AG09309 (cell line): ENCODE measurements at regions not wholly inside any gene's neighbourhood (a gene's known extent, or its start where the extent isn't known, plus 50 kb on each side); places are given as distances from the start of the nearest gene placed in this dataset.

Experiments used
- DNase-seq: peaks from one replicate; pipeline ENCODE4 v3.0.0-alpha.2; 2010; ENCODE audit warnings: low read depth
- H3K4me3 ChIP-seq: 2 replicates; pipeline ENCODE4 v1.5.1; 2011; ENCODE audit warnings: mild to moderate bottlenecking, low read depth, low read length, moderate library complexity; ENCODE audit not compliant: control insufficient read depth
- TF ChIP-seq, protein P1 (sequence below): IDR thresholded peaks from 2 replicates; pipeline ENCODE4 v1.5.1; 2011; ENCODE audit warnings: mild to moderate bottlenecking, low read depth, low read length, inconsistent platforms; ENCODE audit not compliant: insufficient read depth, control insufficient read depth; ENCODE audit errors: missing control alignments

DNA sequence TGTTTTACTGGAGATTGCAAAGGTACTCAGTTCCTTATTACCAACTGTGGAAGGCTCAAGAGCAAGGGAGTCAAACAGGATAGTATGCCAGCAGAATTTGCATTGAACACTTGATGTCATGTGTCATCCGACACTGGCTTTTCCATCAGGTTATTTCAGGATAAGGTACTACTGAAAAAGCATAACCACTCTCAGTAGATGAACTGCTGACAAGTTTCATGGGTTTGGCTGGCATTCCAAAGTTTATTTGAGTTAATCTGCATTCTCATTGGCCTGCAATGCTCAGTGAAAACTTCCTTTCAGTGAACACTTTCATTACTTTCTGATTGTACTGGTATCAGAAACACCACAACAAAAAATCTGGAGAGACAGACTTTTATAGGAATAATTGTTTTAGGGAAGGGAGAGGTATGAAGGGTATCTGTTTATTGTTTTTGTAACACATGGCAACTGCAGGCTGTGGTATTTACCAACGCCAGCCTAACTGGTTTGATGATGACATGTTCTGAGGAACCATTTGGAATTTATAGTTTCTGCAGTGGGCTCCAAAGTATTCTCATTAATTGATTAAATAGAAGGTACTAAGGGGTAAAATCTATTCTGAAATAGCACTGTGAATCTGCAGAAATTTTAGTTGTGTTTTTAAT, 345.7 kb upstream of the NR3C2 start:
- H3K4me3 ChIP-seq: no peak overlapping the region
- TF ChIP-seq, protein P1, sequence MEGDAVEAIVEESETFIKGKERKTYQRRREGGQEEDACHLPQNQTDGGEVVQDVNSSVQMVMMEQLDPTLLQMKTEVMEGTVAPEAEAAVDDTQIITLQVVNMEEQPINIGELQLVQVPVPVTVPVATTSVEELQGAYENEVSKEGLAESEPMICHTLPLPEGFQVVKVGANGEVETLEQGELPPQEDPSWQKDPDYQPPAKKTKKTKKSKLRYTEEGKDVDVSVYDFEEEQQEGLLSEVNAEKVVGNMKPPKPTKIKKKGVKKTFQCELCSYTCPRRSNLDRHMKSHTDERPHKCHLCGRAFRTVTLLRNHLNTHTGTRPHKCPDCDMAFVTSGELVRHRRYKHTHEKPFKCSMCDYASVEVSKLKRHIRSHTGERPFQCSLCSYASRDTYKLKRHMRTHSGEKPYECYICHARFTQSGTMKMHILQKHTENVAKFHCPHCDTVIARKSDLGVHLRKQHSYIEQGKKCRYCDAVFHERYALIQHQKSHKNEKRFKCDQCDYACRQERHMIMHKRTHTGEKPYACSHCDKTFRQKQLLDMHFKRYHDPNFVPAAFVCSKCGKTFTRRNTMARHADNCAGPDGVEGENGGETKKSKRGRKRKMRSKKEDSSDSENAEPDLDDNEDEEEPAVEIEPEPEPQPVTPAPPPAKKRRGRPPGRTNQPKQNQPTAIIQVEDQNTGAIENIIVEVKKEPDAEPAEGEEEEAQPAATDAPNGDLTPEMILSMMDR: no peak
- DNase-seq: no peak

DNA sequence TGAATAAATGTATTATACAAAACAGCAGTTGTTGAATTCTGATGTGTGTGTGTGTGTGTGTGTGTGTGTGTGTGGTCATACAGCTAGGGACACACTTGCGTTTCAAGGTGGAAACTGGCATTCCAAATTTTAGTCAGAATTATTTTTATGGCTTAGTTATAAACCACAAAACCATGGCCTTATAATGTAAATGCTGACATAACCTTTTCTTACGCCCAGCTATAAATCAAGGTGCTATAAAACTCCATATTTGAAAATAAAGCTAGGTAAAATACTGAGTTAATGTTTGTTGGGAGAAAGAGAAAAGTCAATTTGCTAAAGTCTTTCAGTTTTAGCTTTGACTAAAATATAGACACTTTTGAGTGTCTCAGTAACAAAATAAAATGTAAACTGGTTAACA, 345.1 kb upstream of the NR3C2 start:
- TF ChIP-seq, protein P1: no peak
- no peak for DNase-seq
- no peak overlapping the region for H3K4me3 ChIP-seq

DNA sequence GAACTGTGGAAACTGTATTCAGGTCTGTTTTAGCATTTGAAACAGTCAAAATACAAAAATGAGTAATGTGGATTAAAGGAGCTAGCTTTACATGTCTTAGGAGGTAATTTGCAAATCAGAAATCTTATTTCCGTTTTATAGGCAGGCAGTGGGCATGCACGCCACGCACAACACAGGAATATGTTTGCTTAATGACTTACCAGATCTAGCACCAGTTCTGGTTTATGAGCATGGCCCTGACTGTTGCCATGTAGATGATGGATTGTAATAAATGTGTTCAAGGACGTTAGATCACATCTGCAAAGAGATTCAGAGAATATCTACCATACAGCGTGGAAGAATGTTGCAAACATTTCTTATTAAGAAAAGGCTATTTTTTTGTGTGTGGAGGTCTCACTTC, 344.5 kb upstream of the NR3C2 start:
- no peak for DNase-seq
- TF ChIP-seq, protein P1: no peak
- H3K4me3 ChIP-seq: no peak overlapping the region

DNA sequence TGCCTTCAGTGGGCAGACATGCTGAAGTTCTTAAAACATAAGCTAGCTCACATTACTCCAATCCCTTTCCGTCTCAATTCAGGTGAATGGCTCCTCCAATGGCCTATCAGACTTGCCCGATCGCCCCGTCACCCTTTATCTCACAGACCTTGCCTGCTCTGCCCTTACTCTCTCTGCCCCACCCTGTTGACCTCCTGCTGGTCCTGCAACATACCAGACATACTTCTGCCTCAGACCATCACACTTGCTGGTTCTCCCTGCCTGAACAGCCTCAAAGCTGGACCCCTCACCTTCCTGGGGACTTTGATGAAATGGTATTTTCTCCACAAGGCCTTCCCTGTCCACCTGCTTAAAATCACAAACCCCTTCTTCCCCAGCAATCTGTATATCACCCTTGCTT, 340.1 kb upstream of the NR3C2 start:
- DNase-seq: no peak
- TF ChIP-seq, protein P1: no peak
- H3K4me3 ChIP-seq: no peak overlapping the region

DNA sequence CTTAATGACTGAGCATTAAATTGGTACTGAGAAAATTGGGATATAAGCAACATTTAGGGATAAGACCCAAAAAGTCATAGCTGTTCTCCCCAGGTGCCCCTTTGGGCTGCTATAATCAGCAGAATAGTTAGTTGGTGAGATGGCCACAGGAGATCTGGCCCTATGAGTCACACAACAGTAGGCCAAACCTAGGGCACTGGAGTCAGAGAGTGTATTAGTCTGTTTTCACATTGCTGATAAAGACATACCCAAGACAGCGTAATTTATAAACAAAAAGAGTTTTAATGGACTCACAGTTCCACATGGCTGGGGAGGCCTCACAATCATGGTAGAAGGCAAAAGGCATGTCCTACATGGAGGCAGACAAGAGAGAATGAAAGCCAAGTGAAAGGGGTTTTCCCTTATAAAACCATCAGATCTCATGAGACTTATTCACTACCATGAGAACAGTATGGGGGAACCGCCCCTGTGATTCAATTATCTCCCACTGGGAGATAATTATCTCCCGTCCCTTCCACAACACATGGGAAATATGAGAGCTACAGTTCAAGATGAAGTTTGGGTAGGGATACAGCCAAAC, 338.3 kb upstream of the NR3C2 start:
- no peak for DNase-seq

DNA sequence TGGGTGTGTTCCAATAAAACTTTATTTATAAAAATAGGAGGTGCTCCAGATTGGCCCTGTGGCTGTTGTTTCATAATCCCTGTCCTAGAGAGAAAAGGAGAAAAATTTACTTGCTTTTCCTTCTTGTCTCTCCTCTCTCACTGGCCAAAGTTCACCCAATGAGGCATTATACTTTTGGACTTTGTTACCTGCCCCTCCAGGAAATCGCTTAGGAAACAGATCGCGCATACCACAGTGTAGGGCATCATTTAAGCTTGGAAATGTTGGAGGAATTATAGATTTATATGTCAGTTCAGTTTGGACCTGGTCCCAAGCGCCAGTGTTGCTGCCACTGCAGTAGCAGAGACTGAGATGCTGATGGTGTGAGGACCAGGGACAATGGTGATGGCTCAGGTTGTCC, 337.6 kb upstream of the NR3C2 start:
- TF ChIP-seq, protein P1: no peak
- H3K4me3 ChIP-seq: no peak overlapping the region
- DNase-seq: no peak

More for the DNA sequence above, 338.3 kb upstream of the NR3C2 start:
- H3K4me3 ChIP-seq: no peak overlapping the region
- TF ChIP-seq, protein P1: no peak

DNA sequence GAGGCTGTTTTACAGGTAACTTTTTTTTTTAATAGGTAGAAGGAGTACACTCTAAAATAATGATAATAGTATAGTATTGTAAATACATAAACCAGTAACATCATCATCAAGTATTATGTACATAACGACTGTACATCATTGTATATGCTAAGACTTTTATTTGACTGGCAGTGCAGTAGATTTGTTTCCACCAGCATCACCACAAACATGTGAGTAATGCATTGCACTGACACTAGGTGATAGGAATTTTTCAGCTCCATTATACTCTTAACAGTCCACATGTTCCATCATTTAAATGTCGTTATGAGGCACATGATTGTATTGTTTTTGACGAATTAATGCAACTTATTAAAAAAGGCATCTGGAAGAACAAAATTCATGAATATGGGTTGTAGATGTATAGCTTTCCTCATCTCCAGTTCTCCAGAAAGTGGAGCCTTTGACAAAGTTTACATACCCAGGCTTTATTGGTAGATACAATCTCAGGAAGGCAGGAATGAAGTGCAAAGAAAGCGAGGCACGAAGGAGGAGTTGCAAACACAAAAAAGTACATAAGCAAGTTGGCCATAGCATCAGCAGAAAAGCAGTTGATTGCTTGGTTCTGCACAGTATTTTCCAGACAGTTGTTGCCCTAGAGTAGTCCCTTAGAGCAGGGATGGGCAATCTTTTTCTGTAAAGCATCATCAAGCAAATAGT, 336.9 kb upstream of the NR3C2 start:
- DNase-seq: no peak
- no peak overlapping the region for H3K4me3 ChIP-seq
- TF ChIP-seq, protein P1: no peak
